SK-N-SH treated with all-trans-retinoic acid at 6 μM for 48 hours (cell line): ENCODE measurements at regions not wholly inside any gene's neighbourhood (a gene's known extent, or its start where the extent isn't known, plus 50 kb on each side); places are given as distances from the start of the nearest gene placed in this dataset.

Experiments used
- ATAC-seq: fragments of 200-7000 bp; cut with Tn5 transposase; 3 replicates; pipeline ENCODE4 v1.9.1; 2020; ENCODE audit warnings: mild to moderate bottlenecking, moderate library complexity
- ARNTL ChIP-seq: fragments of 450-650 bp; formaldehyde crosslinking; IDR thresholded peaks from 2 replicates; pipeline ENCODE4 v1.5.0; 2020; ENCODE audit warnings: low read depth, mild to moderate bottlenecking, moderate library complexity, borderline replicate concordance
- BACH2 ChIP-seq: fragments of 250-450 bp; sonication (Bioruptor Pico); IDR thresholded peaks from 2 replicates; pipeline ENCODE4 v1.9.0; 2021; ENCODE audit warnings: mild to moderate bottlenecking, borderline replicate concordance
- CREB5 ChIP-seq: fragments of 250-450 bp; sonication (Bioruptor Pico); IDR thresholded peaks from 2 replicates; pipeline ENCODE4 v1.5.1; 2020; ENCODE audit warnings: low read depth, mild to moderate bottlenecking, moderate library complexity
- CSDC2 ChIP-seq: fragments of 250-450 bp; sonication (Bioruptor Pico); IDR thresholded peaks from 2 replicates; pipeline ENCODE4 v1.5.0; 2020; ENCODE audit warnings: mild to moderate bottlenecking, moderate library complexity
- CSRNP3 ChIP-seq: fragments of 250-450 bp; sonication (Bioruptor Pico); IDR thresholded peaks from 2 replicates; pipeline ENCODE4 v1.5.1; 2021; ENCODE audit warnings: mild to moderate bottlenecking, moderate library complexity
- ESRRG ChIP-seq: fragments of 250-450 bp; sonication (Bioruptor Pico); IDR thresholded peaks from 2 replicates; pipeline ENCODE4 v1.6.1; 2021; ENCODE audit warnings: mild to moderate bottlenecking
- GLIS3 ChIP-seq: fragments of 250-450 bp; sonication (Bioruptor Pico); IDR thresholded peaks from 2 replicates; pipeline ENCODE4 v1.5.0; 2020; ENCODE audit warnings: mild to moderate bottlenecking, moderate library complexity
- ISL1 ChIP-seq: fragments of 250-450 bp; sonication (Bioruptor Pico); IDR thresholded peaks from 2 replicates; pipeline ENCODE4 v2.1.2; 2022; ENCODE audit warnings: mild to moderate bottlenecking, moderate library complexity
- OSR1 ChIP-seq: fragments of 250-450 bp; sonication (Bioruptor Pico); IDR thresholded peaks from 2 replicates; pipeline ENCODE4 v1.8.0; 2022; ENCODE audit warnings: moderate library complexity, mild to moderate bottlenecking, inconsistent platforms
- PPARA ChIP-seq: fragments of 250-450 bp; sonication (Bioruptor Pico); IDR thresholded peaks from 2 replicates; pipeline ENCODE4 v1.5.0; 2020; ENCODE audit warnings: mild to moderate bottlenecking, borderline replicate concordance
- RARB ChIP-seq: fragments of 250-450 bp; sonication (Bioruptor Pico); IDR thresholded peaks from 2 replicates; pipeline ENCODE4 v1.8.0; 2021; ENCODE audit warnings: mild to moderate bottlenecking, moderate library complexity
- SNAI2 ChIP-seq: fragments of 250-450 bp; sonication (Bioruptor Pico); IDR thresholded peaks from 2 replicates; pipeline ENCODE4 v1.5.0; 2020; ENCODE audit warnings: mild to moderate bottlenecking, moderate library complexity
- TCF4 ChIP-seq: fragments of 250-450 bp; sonication (Bioruptor Pico); IDR thresholded peaks from 2 replicates; pipeline ENCODE4 v1.8.0; 2021; ENCODE audit warnings: mild to moderate bottlenecking, moderate library complexity, borderline replicate concordance
- TOX ChIP-seq: fragments of 250-450 bp; sonication (Bioruptor Pico); IDR thresholded peaks from 2 replicates; pipeline ENCODE4 v1.8.0; 2021; ENCODE audit warnings: mild to moderate bottlenecking, moderate library complexity, borderline replicate concordance
- TSHZ2 ChIP-seq: fragments of 250-450 bp; sonication (Bioruptor Pico); IDR thresholded peaks from 2 replicates; pipeline ENCODE4 v1.5.0; 2020; ENCODE audit warnings: mild to moderate bottlenecking, moderate library complexity
- ZC3H10 ChIP-seq: fragments of 250-450 bp; sonication (Bioruptor Pico); IDR thresholded peaks from 2 replicates; pipeline ENCODE4 v1.5.1; 2021; ENCODE audit warnings: mild to moderate bottlenecking, moderate library complexity
- ZFP3 ChIP-seq: fragments of 250-450 bp; sonication (Bioruptor Pico); IDR thresholded peaks from 2 replicates; pipeline ENCODE4 v1.5.0; 2020; ENCODE audit warnings: mild to moderate bottlenecking, moderate library complexity
- ZFP30 ChIP-seq: fragments of 450-650 bp; formaldehyde crosslinking; IDR thresholded peaks from 2 replicates; pipeline ENCODE4 v1.5.0; 2022; ENCODE audit warnings: mild to moderate bottlenecking, moderate library complexity
- ZNF565 ChIP-seq: fragments of 450-650 bp; formaldehyde crosslinking; conservative IDR thresholded peaks from 2 replicates; pipeline ENCODE4 v1.5.0; 2020; ENCODE audit warnings: low read depth, mild to moderate bottlenecking, moderate library complexity
- ZNF70 ChIP-seq: fragments of 450-650 bp; formaldehyde crosslinking; IDR thresholded peaks from 2 replicates; pipeline ENCODE4 v1.5.0; 2020; ENCODE audit warnings: mild to moderate bottlenecking, moderate library complexity
- ZNF8 ChIP-seq: fragments of 450-650 bp; formaldehyde crosslinking; IDR thresholded peaks from 2 replicates; pipeline ENCODE4 v1.5.0; 2020; ENCODE audit warnings: mild to moderate bottlenecking, moderate library complexity

- no peak for ATAC-seq
Measured at GRCh38 chr9:85344901-85345300, 396.9 kb downstream of the AGTPBP1 start.

GRCh38 chr9:85339338-85339737 is 402.4 kb downstream of the AGTPBP1 start:
- TF ChIP-seq ZC3H10 (CRISPR knock-in tag) (no peak), ARNTL (CRISPR knock-in tag) (no peak), ZFP3 (CRISPR knock-in tag) (no peak), ZNF70 (CRISPR knock-in tag) (no peak), ZNF565 (CRISPR knock-in tag) (no peak)
- TF ChIP-seq, all 23 proteins: peak for 0
- ATAC-seq, result no peak

More at GRCh38 chr9:85344901-85345300, 396.9 kb downstream of the AGTPBP1 start:
- no peak for TF ChIP-seq ZC3H10 (CRISPR knock-in tag)
- no peak for TF ChIP-seq TCF4 (CRISPR knock-in tag)
- no peak for TF ChIP-seq TOX (CRISPR knock-in tag)

GRCh38 chr9:85334228-85334627 is 407.5 kb downstream of the AGTPBP1 start:
- TF ChIP-seq TCF4 (CRISPR knock-in tag), result no peak
- no peak for TF ChIP-seq GLIS3 (CRISPR knock-in tag)
- TF ChIP-seq SNAI2 (CRISPR knock-in tag), result no peak
- no peak for TF ChIP-seq ZNF565 (CRISPR knock-in tag)
- TF ChIP-seq RARB (CRISPR knock-in tag), result no peak
- no peak for TF ChIP-seq PPARA
- no peak for TF ChIP-seq TOX (CRISPR knock-in tag)
- TF ChIP-seq ESRRG (CRISPR knock-in tag), result no peak
- no peak for TF ChIP-seq ZNF70 (CRISPR knock-in tag)
- no peak for TF ChIP-seq ZNF8
- TF ChIP-seq OSR1 (CRISPR knock-in tag), result no peak
- TF ChIP-seq ZFP30 (CRISPR knock-in tag), result no peak
- no peak for TF ChIP-seq CSDC2 (CRISPR knock-in tag)
- no peak for TF ChIP-seq ZFP3 (CRISPR knock-in tag)
- TF ChIP-seq CREB5, result no peak
- no peak for TF ChIP-seq ZC3H10 (CRISPR knock-in tag)
- no peak for TF ChIP-seq ISL1 (CRISPR knock-in tag)
- TF ChIP-seq CSRNP3 (CRISPR knock-in tag), result no peak
- no peak for ATAC-seq

GRCh38 chr9:85332487-85332886 is 409.3 kb downstream of the AGTPBP1 start:
- peak; percentile 30; the same call in 1 of the 3 replicates for ATAC-seq
- TF ChIP-seq CREB5 (no peak), ZC3H10 (CRISPR knock-in tag) (no peak)

GRCh38 chr9:85331626-85332025 is 410.1 kb downstream of the AGTPBP1 start:
- ATAC-seq, result no peak
- TF ChIP-seq SNAI2 (CRISPR knock-in tag) (no peak), ZNF70 (CRISPR knock-in tag) (no peak), ZNF565 (CRISPR knock-in tag) (no peak)

- TF ChIP-seq CREB5, result no peak
- TF ChIP-seq TSHZ2, result no peak
- TF ChIP-seq ARNTL (CRISPR knock-in tag), result no peak
- no peak for TF ChIP-seq TOX (CRISPR knock-in tag)
- TF ChIP-seq ZNF565 (CRISPR knock-in tag), result no peak
- TF ChIP-seq ZNF70 (CRISPR knock-in tag), result no peak
- TF ChIP-seq OSR1 (CRISPR knock-in tag), result no peak
- no peak for TF ChIP-seq ESRRG (CRISPR knock-in tag)
- no peak for TF ChIP-seq CSRNP3 (CRISPR knock-in tag)
- TF ChIP-seq BACH2 (CRISPR knock-in tag), result no peak
- TF ChIP-seq ZNF8, result no peak
- ATAC-seq, result no peak
Measured at GRCh38 chr9:85322592-85322991, 419.2 kb downstream of the AGTPBP1 start.
